HG03175 (cell line): ENCODE measurements at regions not wholly inside any gene's neighbourhood (a gene's known extent, or its start where the extent isn't known, plus 50 kb on each side); places are given as distances from the start of the nearest gene placed in this dataset.

Source experiments
- ATAC-seq: cut with Tn5 transposase; IDR thresholded peaks from one replicate; pipeline ENCODE4 v1.9.1; 2021; ENCODE audit warnings: mild to moderate bottlenecking, moderate library complexity; ENCODE audit not compliant: unreplicated experiment

DNA sequence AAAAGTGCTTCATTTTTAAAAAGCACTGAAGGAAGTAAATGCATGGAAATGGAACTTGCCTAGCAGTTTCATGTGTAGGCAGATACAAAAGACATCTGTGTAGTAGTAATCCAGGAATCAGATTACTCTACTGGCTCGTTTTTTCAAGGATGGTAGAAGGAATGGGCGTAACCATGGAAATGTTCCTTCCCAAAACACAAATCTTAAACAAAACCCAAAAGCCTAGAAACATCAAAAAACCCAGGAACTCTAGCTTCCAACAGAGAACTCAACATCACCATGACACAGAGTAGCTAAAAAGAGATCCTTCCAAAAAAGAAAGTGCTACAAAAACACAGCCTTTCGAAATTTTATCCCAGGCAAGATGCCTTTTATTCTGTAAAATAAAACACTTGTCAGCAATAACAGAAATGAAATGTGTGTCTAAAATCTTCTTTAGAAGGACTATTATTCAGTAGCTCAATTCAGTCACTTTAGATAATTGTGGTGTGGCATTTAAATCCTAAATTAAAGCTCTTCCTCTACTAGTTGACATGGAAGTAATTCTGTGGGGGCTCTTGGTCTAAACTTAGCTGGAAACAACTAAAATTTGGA, 81.7 kb downstream of the FAM217A start:
- ATAC-seq, result no peak

- no peak for ATAC-seq
These were observed 78.9 kb downstream of the FAM217A start for GRCh38 chr6:3999800-4000661.

DNA sequence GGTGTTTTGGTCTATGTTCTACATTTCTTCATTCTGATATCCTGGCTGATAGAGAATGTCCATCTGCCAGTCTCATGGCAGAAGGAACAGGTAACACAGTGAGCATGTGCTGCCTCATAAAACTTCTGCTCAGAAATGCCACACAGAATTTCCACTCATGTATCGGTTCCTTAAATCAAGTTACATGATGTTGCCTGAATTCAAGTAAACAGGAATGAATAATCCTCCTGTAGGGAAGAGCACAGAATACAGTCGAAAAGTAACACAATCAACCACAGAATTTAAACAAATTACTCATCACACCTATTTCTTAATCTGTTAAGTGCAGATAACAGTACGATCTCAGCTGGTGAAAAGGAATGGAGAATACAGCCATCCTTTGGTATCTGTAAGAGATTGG, 74.7 kb downstream of the FAM217A start:
- ATAC-seq, result no peak

DNA sequence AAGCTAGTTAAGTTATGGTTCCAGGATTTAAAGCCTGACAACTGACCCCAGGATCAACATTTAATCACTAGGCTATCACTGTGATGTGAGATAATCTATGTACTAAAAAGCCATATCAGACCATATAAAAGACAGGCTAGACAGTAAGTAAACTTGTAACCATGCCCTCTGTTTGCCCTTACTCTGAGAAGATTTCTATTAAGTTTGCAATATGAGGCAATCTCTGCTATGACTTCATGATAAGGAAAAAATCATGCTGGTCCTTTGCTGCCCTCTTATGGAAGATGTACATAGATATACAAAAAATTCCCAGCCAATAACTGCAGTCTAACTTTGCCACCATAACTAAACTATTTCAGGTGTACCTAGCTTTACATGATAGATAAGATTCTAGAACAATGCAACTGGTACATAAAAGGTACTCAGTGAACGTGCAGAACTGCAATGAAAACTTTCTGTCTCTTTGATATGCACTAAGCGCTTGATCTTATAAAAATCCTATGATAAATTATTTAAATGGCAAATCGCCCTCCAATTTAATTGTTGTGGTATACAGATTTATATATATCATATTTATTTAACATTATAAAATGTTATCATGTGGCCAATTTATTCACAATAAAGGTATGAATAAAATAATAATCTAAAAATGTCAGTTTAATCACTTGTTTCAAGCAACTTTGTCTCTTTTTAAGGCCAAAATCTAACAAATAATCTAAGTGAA, 70.5 kb downstream of the FAM217A start:
- no peak for ATAC-seq

- ATAC-seq, result no peak
These were observed 69.5 kb downstream of the FAM217A start for GRCh38 chr6:4009486-4009885.

DNA sequence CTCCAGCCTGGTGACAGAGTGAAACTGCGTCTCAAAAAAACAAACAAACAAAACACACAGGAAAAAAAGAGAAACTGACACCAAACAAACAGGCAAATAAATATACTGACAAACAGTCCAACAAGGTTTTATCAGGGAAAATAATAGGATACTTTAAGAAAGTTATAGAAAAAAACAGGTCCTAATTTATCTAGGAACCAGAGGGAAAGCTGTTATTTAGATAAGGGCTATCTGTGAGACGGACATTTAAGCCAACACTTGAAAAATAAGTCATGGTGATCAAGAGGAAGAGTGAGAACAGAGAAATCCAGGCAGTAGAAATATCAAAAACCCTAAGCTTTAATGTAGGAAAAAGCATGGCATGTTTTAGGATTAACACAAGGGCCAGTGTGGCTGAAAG, 68.9 kb downstream of the FAM217A start:
- no peak for ATAC-seq

DNA sequence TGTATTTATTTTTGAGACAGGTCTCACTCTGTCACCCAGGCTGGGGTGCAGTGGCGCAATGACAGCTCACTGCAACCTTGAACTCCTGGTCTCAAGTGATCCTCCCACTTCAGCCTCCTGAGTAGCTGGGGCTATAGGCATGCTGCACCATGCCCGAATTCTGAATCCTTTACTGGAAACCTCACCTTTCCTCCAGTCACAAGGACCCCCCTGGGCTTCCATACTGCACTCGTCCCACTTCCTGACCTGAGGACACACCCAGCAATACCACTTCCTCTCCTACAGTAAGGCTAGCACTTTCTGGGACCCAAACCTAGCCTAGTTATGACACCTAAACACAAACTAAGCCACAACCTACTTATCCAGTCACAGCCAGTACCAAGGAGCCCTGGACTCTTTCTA, 68.2 kb downstream of the FAM217A start:
- ATAC-seq, result no peak

GRCh38 chr6:4012826-4013225, 66.1 kb downstream of the FAM217A start:
- no peak for ATAC-seq

DNA sequence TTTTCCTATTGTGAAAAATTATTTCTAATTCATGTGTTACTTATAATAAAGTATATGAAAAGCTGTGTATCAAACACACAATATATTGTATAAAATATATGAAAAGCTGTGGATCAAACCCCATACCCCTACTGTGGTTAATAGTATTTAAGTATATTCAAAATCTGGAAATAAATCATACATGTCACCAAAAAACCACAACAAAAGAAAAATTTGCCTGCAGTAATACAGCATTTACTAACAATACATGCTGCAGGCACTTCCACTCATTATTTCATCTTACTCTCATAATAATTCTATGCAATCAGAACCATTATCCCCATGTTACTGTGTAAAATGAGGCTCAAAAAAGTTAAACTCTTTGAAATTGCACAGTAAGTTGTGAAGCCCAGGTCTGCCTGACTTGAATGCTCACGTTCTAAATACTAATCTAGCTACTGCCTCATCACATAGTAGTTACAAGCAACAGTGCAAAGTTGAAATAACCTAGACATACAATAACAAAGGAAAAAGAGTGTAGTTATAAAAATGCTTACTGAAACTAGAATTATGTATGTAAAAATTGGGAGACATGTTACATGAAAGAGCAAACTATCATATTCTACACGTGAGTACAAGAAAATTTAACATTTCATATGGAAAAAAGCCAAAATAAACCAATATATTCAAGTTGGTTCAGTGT, 61.7 kb downstream of the FAM217A start:
- ATAC-seq, result no peak

DNA sequence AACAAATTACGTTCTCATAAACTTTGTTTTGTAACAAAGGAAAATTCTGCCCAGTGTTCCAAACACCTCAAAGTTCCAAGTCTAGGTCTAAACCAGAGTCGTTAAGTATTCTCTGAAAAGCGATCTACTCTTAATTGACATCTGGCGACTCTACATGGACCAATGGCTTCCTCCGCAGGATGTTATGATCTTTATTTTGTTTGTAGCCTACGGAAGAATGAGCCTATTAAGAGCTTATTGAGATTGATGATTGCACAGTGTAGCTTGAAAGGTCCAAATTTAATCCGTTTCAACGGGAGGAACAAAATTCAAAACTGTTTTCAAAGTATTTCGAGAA, 61.1 kb downstream of the FAM217A start:
- ATAC-seq, result no peak

GRCh38 chr6:4018171-4018923, 60.6 kb downstream of the FAM217A start:
- ATAC-seq, result peak; percentile 71
